SK-N-MC (cell line): ENCODE measurements at regions not wholly inside any gene's neighbourhood (a gene's known extent, or its start where the extent isn't known, plus 50 kb on each side); places are given as distances from the start of the nearest gene placed in this dataset.

Experiments used
- EZH2 ChIP-seq: fragments of 200-600 bp; sonication (generic); IDR thresholded peaks from one replicate; pipeline ENCODE4 v1.6.1; 2017; ENCODE audit warnings: antibody characterized with exemption
- POLR2AphosphoS5 ChIP-seq: IDR thresholded peaks from 2 replicates; pipeline ENCODE4 v1.6.1; 2012; ENCODE audit warnings: mild to moderate bottlenecking, low read depth, low read length, borderline replicate concordance

DNA sequence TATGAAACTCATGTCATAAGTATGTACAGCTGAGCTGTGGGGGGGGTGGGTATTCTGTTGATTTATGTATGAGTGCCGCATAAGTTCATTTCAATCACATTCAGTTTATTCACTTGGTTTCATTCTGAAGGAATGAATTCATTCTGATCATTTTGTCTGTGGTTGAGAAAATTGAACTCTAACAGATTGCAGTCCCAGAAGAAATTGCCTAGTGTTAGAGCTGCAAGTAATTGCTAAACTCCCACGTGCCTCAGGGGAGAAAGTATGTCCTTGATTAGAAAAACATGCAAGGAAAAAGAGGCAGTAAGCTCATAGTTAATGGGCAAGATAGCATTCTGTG, 442.4 kb upstream of the MGAT4C start:
- TF ChIP-seq EZH2 (no peak), POLR2AphosphoS5 (no peak; the same call in 1 of the 2 replicates)
